Endothelial cell of umbilical vein (primary cell): ENCODE measurements at regions not wholly inside any gene's neighbourhood (a gene's known extent, or its start where the extent isn't known, plus 50 kb on each side); places are given as distances from the start of the nearest gene placed in this dataset.

Experiments used
- BruUV-seq: library from RNA; stranded (reverse); fragments of 400-500 nt; replicated peaks from 2 replicates; lab custom pipeline; 2021; lab: Mats Ljungman, UMichigan
- CTCF ChIA-PET: fragments of 300-600, 350-600 bp; sonication (Branson Sonifier 250); formaldehyde crosslinking; loops from one replicate; lab custom pipeline; 2021; ENCODE audit warnings: antibody characterized with exemption, inconsistent platforms; lab: Charles Lee
- POLR2A ChIA-PET: fragments of 300-600, 350-600 bp; sonication (Branson Sonifier 250); formaldehyde crosslinking; loops from one replicate; lab custom pipeline; 2021; ENCODE audit warnings: antibody characterized with exemption, inconsistent platforms; lab: Charles Lee
- DNase-seq: peaks from one replicate; pipeline ENCODE4 v3.0.0-alpha.2; 2011; ENCODE audit warnings: low read depth, low spot score
- FAIRE-seq: peaks from 2 replicates; lab custom pipeline; 2011; peaks lifted over from hg19 to GRCh38; lab: Jason Lieb, UNC
- H2AFZ ChIP-seq: 2 replicates; pipeline ENCODE4 v1.6.0; 2012; ENCODE audit warnings: low read depth, low read length, control low read depth, inconsistent platforms
- H3K27ac ChIP-seq: 2 replicates; pipeline ENCODE4 v1.5.1; 2011; ENCODE audit warnings: low read depth, mild to moderate bottlenecking, control low read depth, low read length, moderate library complexity; ENCODE audit not compliant: insufficient read depth
- H3K27me3 ChIP-seq, 2 experiments: 2 replicates each; pipeline versions ENCODE4 v1.6.0 to v1.6.1; 2011; ENCODE audit warnings: low read length in 2 of 2, mixed read lengths in 1 of 2; ENCODE audit not compliant: control insufficient read depth in 2 of 2, insufficient read depth in 2 of 2
- H3K36me3 ChIP-seq, 2 experiments: 2 replicates in 1 of 2; 3 replicates in 1 of 2; pipeline ENCODE4 v1.5.1; 2011; ENCODE audit warnings: low read length in 2 of 2, mild to moderate bottlenecking in 1 of 2, moderate library complexity in 1 of 2; ENCODE audit not compliant: control insufficient read depth in 2 of 2, insufficient read depth in 2 of 2; ENCODE audit errors: extremely low read depth in 1 of 2
- H3K4me1 ChIP-seq: 3 replicates; pipeline ENCODE4 v1.5.1; 2011; ENCODE audit warnings: mild to moderate bottlenecking, low read length; ENCODE audit not compliant: control insufficient read depth, insufficient read depth; ENCODE audit errors: extremely low read depth
- H3K4me2 ChIP-seq: 2 replicates; pipeline ENCODE4 v1.6.1; 2011; ENCODE audit warnings: low read length, control low read depth, mixed read lengths; ENCODE audit not compliant: insufficient read depth
- H3K4me3 ChIP-seq, 3 experiments: fragments of 200-600 bp in 1 of 3; sonication (generic), shearing (Covaris generic) in 1 of 3; replicated peaks in 1 of 3; 2 replicates each; pipeline ENCODE4 v1.5.1; 2011 to 2016; ENCODE audit warnings: control low read depth in 3 of 3, low read length in 3 of 3, mild to moderate bottlenecking in 2 of 3, inconsistent platforms in 1 of 3, low read depth in 1 of 3, moderate library complexity in 1 of 3; ENCODE audit not compliant: insufficient read depth in 1 of 3
- H3K79me2 ChIP-seq: 2 replicates; pipeline ENCODE4 v1.6.0; 2012; ENCODE audit warnings: low read length, inconsistent platforms; ENCODE audit not compliant: control insufficient read depth, insufficient read depth
- H3K9ac ChIP-seq: replicated peaks from 2 replicates; pipeline ENCODE3; 2011; ENCODE audit warnings: low read length, control low read depth; ENCODE audit not compliant: insufficient read depth; ENCODE audit errors: extremely low read depth
- H3K9me1 ChIP-seq: replicated peaks from 3 replicates; pipeline ENCODE4 v1.6.0; 2011; ENCODE audit warnings: mild to moderate bottlenecking, low read length; ENCODE audit not compliant: control insufficient read depth, insufficient read depth; ENCODE audit errors: extremely low read depth
- H3K9me3 ChIP-seq: replicated peaks from 2 replicates; pipeline ENCODE4 v1.5.1; 2012; ENCODE audit warnings: low read length, inconsistent platforms; ENCODE audit not compliant: control insufficient read depth, insufficient read depth
- H4K20me1 ChIP-seq: replicated peaks from 2 replicates; pipeline ENCODE3; 2011; ENCODE audit warnings: mild to moderate bottlenecking, low read length; ENCODE audit not compliant: control insufficient read depth, insufficient read depth; ENCODE audit errors: extremely low read depth
- EZH2 ChIP-seq: IDR thresholded peaks from 2 replicates; pipeline ENCODE4 v1.6.1; 2012; ENCODE audit warnings: borderline replicate concordance, low read depth, mild to moderate bottlenecking, moderate library complexity, low read length, inconsistent platforms; ENCODE audit not compliant: severe bottlenecking
- FOS ChIP-seq: IDR thresholded peaks from 2 replicates; pipeline ENCODE4 v1.6.1; 2011; ENCODE audit warnings: mild to moderate bottlenecking, low read length, moderate library complexity, borderline replicate concordance; ENCODE audit not compliant: insufficient read depth
- GATA2 ChIP-seq: IDR thresholded peaks from 2 replicates; pipeline ENCODE4 v1.7.0; 2011; ENCODE audit warnings: low read depth, mild to moderate bottlenecking, moderate library complexity, mixed read lengths, low read length; ENCODE audit not compliant: insufficient read length, insufficient read depth
- JUN ChIP-seq: IDR thresholded peaks from 2 replicates; pipeline ENCODE4 v1.6.1; 2011; ENCODE audit warnings: borderline replicate concordance, low read depth; ENCODE audit not compliant: insufficient read length, insufficient read depth
- MYC ChIP-seq: IDR thresholded peaks from one replicate; pipeline ENCODE4 v1.6.1; 2011; ENCODE audit warnings: mild to moderate bottlenecking, low read depth, low read length
- POLR2A ChIP-seq: IDR thresholded peaks from 2 replicates; pipeline ENCODE4 v1.6.1; 2012; ENCODE audit warnings: low read depth, mild to moderate bottlenecking, control low read depth, low read length
- POLR2AphosphoS5 ChIP-seq: IDR thresholded peaks from 2 replicates; pipeline ENCODE4 v1.6.1; 2012; ENCODE audit warnings: low read depth, mild to moderate bottlenecking, control low read depth, low read length, moderate library complexity; ENCODE audit not compliant: insufficient read depth
- dilution Hi-C: fragments of 300-500 bp; cut with MboI; formaldehyde crosslinking; loops from one replicate; pipeline ENCODE4 v1.15.0; 2019; ENCODE audit warnings: low sequenced_read_pairs; ENCODE audit not compliant: extremely low pct_ligation_motif_present
- intact Hi-C: fragments of 100-400 bp; cut with micrococcal nuclease; formaldehyde crosslinking; loops from one replicate; pipeline ENCODE4 v1.10.0; 2022
- TF ChIP-seq, protein P1 (sequence below), 2 donors: IDR thresholded peaks; 1 replicate in 1 of 2; 2 replicates in 1 of 2; pipeline ENCODE4 v1.5.1; 2011; ENCODE audit warnings: low read length in 2 of 2, mild to moderate bottlenecking in 2 of 2, moderate library complexity in 2 of 2, control low read depth in 1 of 2, inconsistent platforms in 1 of 2, low read depth in 1 of 2; ENCODE audit not compliant: insufficient read depth in 1 of 2; ENCODE audit errors: extremely low read depth in 1 of 2
- TF ChIP-seq, protein P2 (sequence below): IDR thresholded peaks from 2 replicates; pipeline ENCODE4 v1.6.1; 2011; ENCODE audit not compliant: insufficient read depth, insufficient read length

DNA sequence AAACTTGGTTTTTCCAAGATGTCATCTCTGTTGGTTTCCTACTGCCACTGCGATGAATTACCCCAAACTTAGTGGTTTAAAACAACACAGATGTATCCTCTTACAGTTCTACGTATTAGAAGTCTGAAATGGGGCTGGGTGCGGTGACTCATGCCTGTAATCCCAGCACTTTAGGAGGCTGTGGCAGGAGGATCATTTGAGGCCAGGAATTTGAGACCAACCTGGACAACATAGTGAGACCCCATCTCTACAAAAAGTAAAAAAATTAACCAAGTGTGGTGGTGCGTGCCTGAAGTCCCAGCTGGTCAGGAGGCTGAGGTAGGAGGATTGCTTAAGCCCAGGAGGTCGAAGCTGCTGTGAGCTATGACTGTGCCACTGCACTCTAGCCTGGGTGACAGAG, 57.2 kb upstream of the GRHL3 start:
- ChIA-PET POLR2A (no interaction called here), CTCF (no interaction called here)
- Histone ChIP-seq H2AFZ (no peak overlapping the region), H3K4me1 (no peaks in the 10 kb centered on the region), H3K9ac (no peak overlapping the region), H3K27me3 (peaks cover 5 to 8% of the 10 kb centered on the region in 2 experiments), H3K79me2 (no peaks in the 10 kb centered on the region), H3K4me3 (no peak overlapping the region), H4K20me1 (no peaks in the 10 kb centered on the region), H3K36me3 (no peaks in the 10 kb centered on the region), H3K9me3 (no peaks in the 10 kb centered on the region), H3K9me1 (no peaks in the 10 kb centered on the region), H3K27ac (no peak overlapping the region), H3K4me2 (no peak overlapping the region)
- dilution Hi-C loops (no loop called here), intact Hi-C loops (no loop called here)
- TF ChIP-seq POLR2A (no peak), EZH2 (no peak), GATA2 (no peak), POLR2AphosphoS5 (no peak), JUN (no peak), MYC (no peak), FOS (no peak)
- TF ChIP-seq, protein P1, sequence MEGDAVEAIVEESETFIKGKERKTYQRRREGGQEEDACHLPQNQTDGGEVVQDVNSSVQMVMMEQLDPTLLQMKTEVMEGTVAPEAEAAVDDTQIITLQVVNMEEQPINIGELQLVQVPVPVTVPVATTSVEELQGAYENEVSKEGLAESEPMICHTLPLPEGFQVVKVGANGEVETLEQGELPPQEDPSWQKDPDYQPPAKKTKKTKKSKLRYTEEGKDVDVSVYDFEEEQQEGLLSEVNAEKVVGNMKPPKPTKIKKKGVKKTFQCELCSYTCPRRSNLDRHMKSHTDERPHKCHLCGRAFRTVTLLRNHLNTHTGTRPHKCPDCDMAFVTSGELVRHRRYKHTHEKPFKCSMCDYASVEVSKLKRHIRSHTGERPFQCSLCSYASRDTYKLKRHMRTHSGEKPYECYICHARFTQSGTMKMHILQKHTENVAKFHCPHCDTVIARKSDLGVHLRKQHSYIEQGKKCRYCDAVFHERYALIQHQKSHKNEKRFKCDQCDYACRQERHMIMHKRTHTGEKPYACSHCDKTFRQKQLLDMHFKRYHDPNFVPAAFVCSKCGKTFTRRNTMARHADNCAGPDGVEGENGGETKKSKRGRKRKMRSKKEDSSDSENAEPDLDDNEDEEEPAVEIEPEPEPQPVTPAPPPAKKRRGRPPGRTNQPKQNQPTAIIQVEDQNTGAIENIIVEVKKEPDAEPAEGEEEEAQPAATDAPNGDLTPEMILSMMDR (IDR thresholded peaks at IDR 0.05; ENCODE audit: extremely low read depth in 1 of 2, insufficient read depth in 1 of 2, low read depth in 1 of 2, low read length in 2 of 2) = no peak
- TF ChIP-seq, protein P2, sequence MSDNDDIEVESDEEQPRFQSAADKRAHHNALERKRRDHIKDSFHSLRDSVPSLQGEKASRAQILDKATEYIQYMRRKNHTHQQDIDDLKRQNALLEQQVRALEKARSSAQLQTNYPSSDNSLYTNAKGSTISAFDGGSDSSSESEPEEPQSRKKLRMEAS = no peak
- BruUV-seq = no TSS peak
- FAIRE-seq (no peak), DNase-seq (no peak)
